Fibroblast of pulmonary artery (primary cell): ENCODE measurements at regions not wholly inside any gene's neighbourhood (a gene's known extent, or its start where the extent isn't known, plus 50 kb on each side); places are given as distances from the start of the nearest gene placed in this dataset.

Experiments used
- DNase-seq: peaks from one replicate; pipeline ENCODE4 v3.0.0-alpha.2; 2010; ENCODE audit warnings: low read depth
- H3K4me3 ChIP-seq: replicated peaks from 2 replicates; pipeline ENCODE4 v1.5.1; 2011; ENCODE audit warnings: low read depth, mild to moderate bottlenecking, control low read depth, low read length, moderate library complexity
- TF ChIP-seq, protein P1 (sequence below): IDR thresholded peaks from 2 replicates; pipeline ENCODE4 v1.5.1; 2011; ENCODE audit warnings: mild to moderate bottlenecking, control low read depth, low read length, inconsistent platforms; ENCODE audit errors: missing control alignments

DNA sequence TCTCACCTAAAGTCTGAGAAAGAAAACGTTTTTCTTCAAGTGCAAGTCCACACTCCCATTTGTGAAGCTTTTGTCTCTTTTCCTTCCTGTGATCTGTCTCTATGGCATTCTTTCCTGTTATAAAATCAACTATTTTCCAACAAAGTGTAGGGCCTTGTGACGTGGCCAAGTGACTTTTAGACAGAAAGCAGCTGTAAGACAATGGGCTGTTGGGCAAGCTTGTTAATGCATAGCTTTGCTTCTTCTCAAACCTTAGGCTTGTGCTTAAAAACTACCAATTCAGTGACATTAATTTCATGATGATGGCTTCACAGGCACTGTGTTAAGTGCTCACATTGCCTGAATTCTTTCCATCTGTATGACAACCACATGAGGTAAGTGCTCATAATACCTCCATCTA, 83.5 kb downstream of the VCY1B start:
- TF ChIP-seq, protein P1, sequence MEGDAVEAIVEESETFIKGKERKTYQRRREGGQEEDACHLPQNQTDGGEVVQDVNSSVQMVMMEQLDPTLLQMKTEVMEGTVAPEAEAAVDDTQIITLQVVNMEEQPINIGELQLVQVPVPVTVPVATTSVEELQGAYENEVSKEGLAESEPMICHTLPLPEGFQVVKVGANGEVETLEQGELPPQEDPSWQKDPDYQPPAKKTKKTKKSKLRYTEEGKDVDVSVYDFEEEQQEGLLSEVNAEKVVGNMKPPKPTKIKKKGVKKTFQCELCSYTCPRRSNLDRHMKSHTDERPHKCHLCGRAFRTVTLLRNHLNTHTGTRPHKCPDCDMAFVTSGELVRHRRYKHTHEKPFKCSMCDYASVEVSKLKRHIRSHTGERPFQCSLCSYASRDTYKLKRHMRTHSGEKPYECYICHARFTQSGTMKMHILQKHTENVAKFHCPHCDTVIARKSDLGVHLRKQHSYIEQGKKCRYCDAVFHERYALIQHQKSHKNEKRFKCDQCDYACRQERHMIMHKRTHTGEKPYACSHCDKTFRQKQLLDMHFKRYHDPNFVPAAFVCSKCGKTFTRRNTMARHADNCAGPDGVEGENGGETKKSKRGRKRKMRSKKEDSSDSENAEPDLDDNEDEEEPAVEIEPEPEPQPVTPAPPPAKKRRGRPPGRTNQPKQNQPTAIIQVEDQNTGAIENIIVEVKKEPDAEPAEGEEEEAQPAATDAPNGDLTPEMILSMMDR: no peak
- no peak overlapping the region for H3K4me3 ChIP-seq
- DNase-seq: no peak

DNA sequence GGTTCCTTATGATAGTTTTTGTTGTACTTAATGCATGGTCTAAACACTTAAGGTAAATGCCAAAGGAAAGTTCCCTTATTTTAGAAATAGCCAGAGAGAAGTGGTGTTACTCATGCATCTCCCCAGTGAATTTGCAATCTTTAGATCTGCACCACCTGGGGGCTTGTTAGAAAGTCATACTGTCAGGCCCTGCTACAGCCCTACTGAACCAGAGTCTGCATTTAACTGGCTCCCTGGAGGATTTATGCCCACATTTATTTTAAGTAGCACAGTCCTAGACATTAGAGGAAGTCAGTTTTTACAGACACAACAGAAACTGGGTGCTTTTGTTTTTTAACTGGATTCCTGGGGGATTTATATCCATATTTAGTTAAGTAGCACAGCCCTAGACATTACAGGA, 89.6 kb downstream of the VCY1B start:
- TF ChIP-seq, protein P1: no peak
- no peak overlapping the region for H3K4me3 ChIP-seq
- DNase-seq: no peak

DNA sequence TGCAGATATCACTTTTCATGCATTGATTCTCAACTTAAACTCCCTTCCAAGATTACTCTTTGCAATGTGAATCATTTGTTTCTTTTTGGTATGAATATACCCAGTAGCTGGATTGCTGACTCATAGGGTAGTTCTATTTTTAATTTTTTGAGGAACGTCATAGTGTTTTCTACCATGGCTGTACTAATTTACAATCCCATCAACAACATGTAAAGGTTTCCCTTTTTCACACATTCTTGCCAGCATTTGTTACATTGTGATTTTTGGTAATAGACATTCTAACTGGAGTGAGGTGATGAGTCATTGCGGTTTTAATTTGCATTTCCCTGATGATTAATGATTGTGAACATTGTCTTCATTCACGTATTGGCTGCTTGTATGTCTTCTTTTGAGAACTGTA, 126.7 kb downstream of the VCY1B start:
- no peak overlapping the region for H3K4me3 ChIP-seq
- TF ChIP-seq, protein P1: no peak
- DNase-seq: no peak

DNA sequence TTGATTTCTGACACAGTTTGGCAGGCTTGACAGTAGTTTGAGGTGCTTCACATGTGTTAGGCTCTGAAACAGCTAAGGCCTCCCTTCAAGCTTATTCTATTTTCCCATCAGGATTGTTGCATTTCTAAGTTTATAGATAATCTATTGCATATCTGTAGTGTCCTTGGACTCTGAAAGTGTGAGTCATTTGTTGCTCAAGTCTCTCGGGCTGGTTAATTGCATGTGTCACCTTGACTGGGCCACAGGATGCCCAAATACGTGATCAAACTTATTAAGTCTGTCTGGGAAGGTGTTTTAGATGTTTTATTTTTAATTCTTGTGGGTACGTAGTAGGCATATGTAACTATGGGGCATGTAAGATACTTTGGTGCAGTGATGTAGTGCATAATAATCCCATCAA, 166.0 kb downstream of the VCY1B start:
- no peak overlapping the region for H3K4me3 ChIP-seq
- DNase-seq: no peak
- TF ChIP-seq, protein P1: no peak

DNA sequence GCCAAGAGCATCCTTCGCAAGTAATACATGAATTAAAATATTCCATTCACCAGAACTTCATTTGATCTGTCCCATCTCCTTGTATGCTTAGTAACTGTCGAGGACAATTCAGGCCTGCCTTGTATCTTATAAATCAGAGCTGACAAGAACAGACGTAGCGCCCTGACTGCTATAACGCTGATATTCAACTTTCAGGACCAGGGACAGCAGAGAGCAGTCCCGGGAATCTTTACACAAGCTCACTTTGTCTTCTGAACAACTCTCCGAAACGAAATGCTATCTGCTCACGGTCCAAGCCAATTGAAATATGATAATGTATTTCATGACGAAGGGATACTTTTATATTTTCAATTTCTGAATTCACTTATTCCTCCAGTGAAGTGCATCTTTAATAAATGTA, 175.7 kb downstream of the VCY1B start:
- peak; percentile 0 for DNase-seq
- TF ChIP-seq, protein P1: no peak
- no peak overlapping the region for H3K4me3 ChIP-seq

DNA sequence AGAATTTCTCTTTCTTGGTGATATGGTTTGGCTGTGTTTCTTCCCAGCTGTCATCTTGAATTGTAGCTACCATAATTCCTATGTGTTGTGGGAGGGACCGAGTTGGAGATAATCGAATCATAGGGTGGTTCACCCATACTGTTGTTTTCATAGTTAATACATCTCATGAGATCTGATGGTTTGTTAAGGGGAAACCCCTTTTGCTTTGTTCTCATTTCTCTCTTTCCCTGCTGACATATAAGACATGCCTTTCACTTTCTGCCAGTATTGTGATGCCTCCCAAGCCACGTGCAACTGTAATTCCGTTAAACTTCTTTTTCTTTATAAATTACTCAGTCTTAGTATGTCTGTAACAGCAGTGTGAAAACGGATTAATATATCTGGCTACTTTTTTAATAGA, 179.0 kb downstream of the VCY1B start:
- no peak overlapping the region for H3K4me3 ChIP-seq
- DNase-seq: no peak
- TF ChIP-seq, protein P1: no peak

DNA sequence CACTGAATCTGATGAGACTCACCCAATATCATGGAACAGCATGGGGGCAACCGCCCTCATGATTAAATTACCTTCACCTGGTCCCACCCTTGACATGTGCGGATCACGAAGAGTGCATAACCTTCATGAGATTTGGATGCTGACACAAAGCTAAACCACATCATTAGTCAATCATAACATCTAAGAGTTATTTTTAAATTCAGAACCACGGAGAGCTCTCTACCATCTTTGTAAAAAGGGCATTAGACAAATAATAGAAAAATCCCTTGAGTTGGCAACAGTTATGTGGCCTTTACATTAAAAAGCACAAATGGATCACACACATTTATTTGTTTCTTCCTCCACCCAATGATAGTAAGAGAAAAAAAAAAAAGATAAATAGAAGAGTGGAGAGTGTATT, 182.2 kb downstream of the VCY1B start:
- no peak overlapping the region for H3K4me3 ChIP-seq
- DNase-seq: no peak

More for the DNA sequence above, 182.2 kb downstream of the VCY1B start:
- TF ChIP-seq, protein P1: no peak
